ENCODE measurements at regions not wholly inside any gene's neighbourhood (a gene's known extent, or its start where the extent isn't known, plus 50 kb on each side); places are given as distances from the start of the nearest gene placed in this dataset.

GRCh38 chr21:28332796-28333195 is 659.9 kb downstream of the LTN1 start:
- no TSS peak for BruUV-seq (replicated peaks)
- in situ Hi-C loops (cut with MboI) (no loop called here), intact Hi-C loops (cut with micrococcal nuclease) (no loop called here)
- DNase-seq (ENCODE audit: extremely low read depth in 1 of 4, low spot score in 3 of 4) (no peak), FAIRE-seq (no peak), ATAC-seq (no peak)
- no peak overlapping the region for H3K27ac ChIP-seq (ENCODE audit: extremely low read depth, low read depth, low read length)
- no peak for TF ChIP-seq MAFK (IDR thresholded peaks at IDR 0.05; ENCODE audit: low read length)
- TF ChIP-seq ZNF589 (CRISPR knock-in tag; IDR thresholded peaks at IDR 0.05; ENCODE audit: low read depth): no peak
- no peak for TF ChIP-seq E2F3 (CRISPR knock-in tag; IDR thresholded peaks at IDR 0.05)
- TF ChIP-seq RBM17 (IDR thresholded peaks at IDR 0.05; ENCODE audit: borderline replicate concordance, low read depth, low read length): no peak
- TF ChIP-seq HNRNPUL1 (IDR thresholded peaks at IDR 0.05; ENCODE audit: low read length): no peak
- TF ChIP-seq RNF219 (CRISPR knock-in tag; IDR thresholded peaks at IDR 0.05): no peak
- TF ChIP-seq CXXC5 (CRISPR knock-in tag; IDR thresholded peaks at IDR 0.05): no peak
- no peak for TF ChIP-seq CGGBP1 (CRISPR knock-in tag; IDR thresholded peaks at IDR 0.05)
- no peak for TF ChIP-seq PTBP1 (IDR thresholded peaks at IDR 0.05; ENCODE audit: low read depth, low read length)
- TF ChIP-seq ZNF146 (CRISPR knock-in tag; IDR thresholded peaks at IDR 0.05; ENCODE audit: unreplicated experiment): no peak
- TF ChIP-seq HMBOX1 (IDR thresholded peaks at IDR 0.05): no peak
- TF ChIP-seq ZBTB7A (IDR thresholded peaks at IDR 0.05; ENCODE audit: borderline replicate concordance, control insufficient read depth, low read depth, low read length): no peak
- no peak for TF ChIP-seq CEBPG (CRISPR knock-in tag; IDR thresholded peaks at IDR 0.05)
- no peak for TF ChIP-seq CEBPG (tag; conservative IDR thresholded peaks at IDR 0.05 in 1 of 2, IDR thresholded peaks at IDR 0.05 in 1 of 2)
- no peak for TF ChIP-seq SMARCA5 (IDR thresholded peaks at IDR 0.05)
- TF ChIP-seq LEF1 (IDR thresholded peaks at IDR 0.05): no peak
- H3K79me2 ChIP-seq (ENCODE audit: control insufficient read depth, insufficient read depth, low read length): no peaks in the 10 kb centered on the region
- H3K27me3 ChIP-seq (ENCODE audit: control insufficient read depth in 2 of 2, insufficient read depth in 2 of 2, low read length in 2 of 2): no peaks in the 10 kb centered on the region
- no peaks in the 10 kb centered on the region for H4K20me1 ChIP-seq (replicated peaks; ENCODE audit: control insufficient read depth, insufficient read depth, low read length)
- ChIA-PET CTCF (ENCODE audit: low intra/inter-chr PET ratio) (no interaction called here), POLR2A (no interaction called here)
- no peak overlapping the region for H3K4me2 ChIP-seq (ENCODE audit: insufficient read depth, low read length)
- no peak overlapping the region for H3K4me3 ChIP-seq
- no peaks in the 10 kb centered on the region for H3K9me3 ChIP-seq (replicated peaks; ENCODE audit: control insufficient read depth, insufficient read depth, low read depth, low read length)
- no peaks in the 10 kb centered on the region for H3K9me1 ChIP-seq (ENCODE audit: control insufficient read depth, insufficient read depth, low read length)
- no peaks in the 10 kb centered on the region for H3K36me3 ChIP-seq (ENCODE audit: control insufficient read depth, insufficient read depth, low read length)
- H2AFZ ChIP-seq (ENCODE audit: low read depth, low read length): no peak overlapping the region
- WGBS (ENCODE audit: insufficient coverage, low coverage, missing lambda C conversion rate): 0% methylated on average over 1 of the region's 1 CpG
- no peak overlapping the region for H3K9ac ChIP-seq (ENCODE audit: insufficient read depth in 1 of 2, low read depth in 2 of 2, low read length in 2 of 2)
- H3K4me1 ChIP-seq (replicated peaks in 1 of 2; ENCODE audit: control insufficient read depth in 2 of 2, insufficient read depth in 2 of 2, low read length in 2 of 2): no peaks in the 10 kb centered on the region
